GM18519 (cell line): ENCODE measurements at regions not wholly inside any gene's neighbourhood (a gene's known extent, or its start where the extent isn't known, plus 50 kb on each side); places are given as distances from the start of the nearest gene placed in this dataset.

Experiments used
- ATAC-seq: cut with Tn5 transposase; IDR thresholded peaks from one replicate; pipeline ENCODE4 v1.9.1; 2021; ENCODE audit warnings: mild to moderate bottlenecking, moderate library complexity; ENCODE audit not compliant: unreplicated experiment, low FRiP score

DNA sequence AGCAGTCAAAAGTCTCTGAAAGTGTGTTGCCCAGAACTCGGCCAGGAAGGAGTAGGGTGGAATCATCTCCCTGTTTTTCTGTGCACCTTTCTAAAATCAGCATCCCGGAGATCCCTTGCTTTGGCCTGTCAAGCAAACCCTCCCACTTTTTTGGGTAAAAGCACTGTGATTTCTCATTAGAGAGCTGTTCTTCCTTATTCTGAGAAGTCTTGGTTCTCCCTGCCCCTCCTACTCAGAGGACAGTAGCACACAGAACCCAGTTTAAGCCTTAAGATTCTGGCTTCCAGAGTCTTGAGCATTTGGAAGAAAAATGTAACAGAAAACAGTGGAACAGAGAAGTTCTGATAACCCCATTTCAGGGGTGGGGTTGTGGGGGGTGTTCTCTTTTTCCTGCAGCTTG is 52.6 kb upstream of the KATNAL1 start:
- ATAC-seq: no peak

GRCh38 chr13:30360586-30360985 is 53.2 kb upstream of the KATNAL1 start:
- ATAC-seq: no peak

GRCh38 chr13:30362005-30362788 is 54.8 kb upstream of the KATNAL1 start:
- ATAC-seq: no peak

- no peak for ATAC-seq
These were observed 55.5 kb upstream of the KATNAL1 start for GRCh38 chr13:30362869-30363268.

DNA sequence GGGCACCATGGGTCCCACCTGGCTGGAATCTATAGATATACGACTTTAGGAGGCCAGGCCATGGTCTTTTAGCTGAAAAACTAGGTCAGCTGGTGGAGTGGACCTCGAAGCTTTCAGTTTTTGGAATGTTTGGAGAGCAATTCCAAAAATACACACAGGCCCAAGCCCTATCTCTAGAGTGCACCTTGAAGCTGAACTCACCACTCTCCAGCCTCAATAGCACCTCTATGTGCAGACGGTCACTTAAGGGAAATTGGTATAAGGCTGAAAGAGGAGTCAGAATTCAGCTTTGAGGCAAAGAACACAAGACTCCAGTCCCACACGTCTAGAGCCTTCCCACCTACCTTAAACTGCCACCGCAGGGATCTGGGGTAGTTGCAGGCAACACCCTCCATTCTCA is 56.4 kb upstream of the KATNAL1 start:
- no peak for ATAC-seq

DNA sequence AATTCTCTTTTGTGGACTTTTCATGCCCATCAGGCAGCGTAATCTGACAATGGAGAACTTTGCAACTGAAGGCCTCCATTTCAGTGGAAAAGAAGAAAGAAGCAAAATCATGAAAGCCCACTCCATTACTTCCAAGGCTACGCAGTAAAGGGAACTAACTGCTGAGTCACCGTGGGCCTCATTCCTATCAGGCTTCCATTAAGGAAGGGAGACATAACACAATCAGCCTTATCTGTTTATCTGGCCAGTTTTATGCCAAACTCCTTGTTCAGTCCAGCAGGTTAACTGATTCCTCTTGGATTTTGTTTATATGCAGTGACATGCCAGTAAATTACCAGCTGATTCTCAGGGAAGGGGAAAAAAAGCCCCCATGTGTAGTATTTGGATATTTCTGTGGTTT is 56.8 kb upstream of the KATNAL1 start:
- ATAC-seq: no peak

DNA sequence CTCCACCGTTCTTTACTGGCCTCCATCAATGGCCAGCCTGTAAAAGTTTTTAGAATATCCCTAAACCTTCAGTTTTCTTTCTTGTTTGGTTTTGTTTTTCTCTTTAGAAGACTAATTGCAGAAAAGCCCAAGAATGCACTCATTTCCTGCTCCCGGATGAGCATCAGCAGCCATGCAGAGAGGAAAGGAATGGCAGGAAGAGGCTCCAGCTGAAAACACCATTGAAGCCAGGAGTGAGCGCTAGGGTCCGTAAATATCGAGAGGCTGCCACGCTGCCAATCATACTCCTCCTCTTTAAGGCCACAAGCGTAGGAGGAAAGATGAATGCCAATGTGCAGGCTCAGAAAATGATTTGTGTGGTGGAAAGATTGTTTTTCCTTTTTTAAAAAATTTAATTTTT is 57.4 kb upstream of the UBE2L5 start:
- ATAC-seq: no peak

DNA sequence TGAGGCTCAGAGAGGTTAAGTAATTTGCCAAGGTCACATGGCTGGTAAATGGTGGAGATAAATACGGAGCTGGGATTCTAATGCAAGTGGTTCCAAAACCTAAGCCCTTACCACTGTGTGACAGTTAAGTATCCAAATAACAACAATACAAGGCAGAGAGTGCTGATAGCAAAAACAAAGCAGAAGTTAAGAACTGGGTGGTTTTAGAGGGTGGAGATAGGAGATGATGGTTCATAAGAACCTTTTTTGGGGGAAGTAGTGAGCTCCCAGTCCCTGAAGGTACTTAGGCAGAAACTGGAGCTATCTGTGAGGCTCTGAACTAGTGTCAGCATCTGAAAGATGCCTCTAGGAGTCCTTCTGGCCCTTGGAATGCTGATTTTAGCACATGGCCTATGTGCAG is 56.2 kb upstream of the UBE2L5 start:
- no peak for ATAC-seq

- ATAC-seq: no peak
These were observed 55.0 kb upstream of the UBE2L5 start for GRCh38 chr13:30367296-30367695.

GRCh38 chr13:30370146-30370545 is 52.1 kb upstream of the UBE2L5 start:
- ATAC-seq: no peak

GRCh38 chr13:30370916-30371521 is 51.3 kb upstream of the UBE2L5 start:
- no peak for ATAC-seq

DNA sequence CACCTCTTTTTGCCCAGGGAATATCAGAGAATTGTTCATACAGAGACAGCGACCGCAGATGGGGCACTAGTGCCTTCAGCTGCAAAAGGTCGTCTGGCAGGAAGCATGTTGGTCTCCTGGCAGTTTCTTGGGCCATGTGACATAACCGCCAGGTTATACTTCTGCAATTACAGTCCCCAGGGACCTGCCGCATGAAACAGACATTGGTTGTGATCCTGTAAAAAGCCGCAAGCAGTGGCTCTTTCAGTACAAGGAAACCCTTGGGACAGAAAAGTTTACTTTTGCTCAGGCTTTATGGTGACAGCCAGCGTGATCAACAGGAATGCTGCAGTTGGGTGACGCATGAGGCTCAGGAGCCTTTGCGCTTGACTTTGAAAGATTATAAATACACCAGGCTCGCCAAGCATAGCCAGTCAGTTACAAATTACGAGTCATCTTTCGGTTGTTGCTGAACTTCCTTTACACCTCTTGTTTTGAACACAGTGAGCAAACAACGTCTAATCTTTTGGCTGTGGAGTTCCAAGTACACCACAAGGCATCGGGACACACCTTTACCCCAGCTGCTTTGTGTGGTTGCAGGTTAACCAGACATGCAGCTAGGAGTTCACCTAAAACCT is 50.5 kb upstream of the UBE2L5 start:
- ATAC-seq: peak; percentile 61
